GM20431 (cell line): ENCODE measurements at regions not wholly inside any gene's neighbourhood (a gene's known extent, or its start where the extent isn't known, plus 50 kb on each side); places are given as distances from the start of the nearest gene placed in this dataset.

Experiments used
- in situ Hi-C: fragments of 300-500 bp; cut with MseI, MboI; formaldehyde crosslinking; loops from one replicate; pipeline ENCODE4 v1.15.0; 2020; ENCODE audit warnings: low sequenced_read_pairs; ENCODE audit not compliant: unreplicated experiment

- in situ Hi-C loops, result no loop called here
Observed at GRCh38 chr17:71446645-71447437, 674.0 kb upstream of the SOX9 start.

DNA sequence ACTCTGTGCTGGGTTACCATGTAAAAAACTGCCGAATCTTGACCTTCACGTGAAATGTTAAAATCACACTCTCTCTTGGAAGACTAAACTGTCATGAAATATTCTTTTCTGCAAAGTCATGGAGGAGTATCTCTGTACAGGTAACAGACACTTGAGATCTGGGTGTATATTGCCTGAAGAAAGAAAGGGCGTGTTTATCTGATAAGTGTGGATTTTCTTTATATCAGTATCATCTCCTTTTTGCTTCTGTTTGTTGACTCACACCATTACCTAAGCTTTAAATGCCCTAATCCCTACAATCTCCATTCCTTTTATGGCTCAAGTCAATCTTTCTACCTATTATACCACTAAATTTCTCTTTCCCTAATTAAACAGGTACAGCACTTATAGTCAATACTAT lies 673.2 kb upstream of the SOX9 start:
- in situ Hi-C loops, result no loop called here

DNA sequence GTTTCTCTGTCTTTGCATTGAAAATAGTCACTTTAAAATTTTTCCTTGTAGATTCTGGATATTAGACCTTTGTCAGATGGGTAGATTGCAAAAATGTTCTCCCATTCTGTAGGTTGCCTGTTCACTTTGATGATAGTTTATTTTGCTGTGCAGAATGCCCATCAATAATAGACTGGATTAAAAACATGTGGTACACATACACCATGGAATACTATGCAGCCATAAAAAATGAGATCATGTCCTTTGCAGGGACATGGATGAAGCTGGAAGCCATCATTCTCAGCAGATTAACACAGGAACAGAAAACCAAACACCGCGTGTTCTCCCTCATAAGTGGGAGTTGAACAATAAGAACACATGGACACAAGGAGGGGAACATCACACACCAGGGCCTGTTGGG lies 670.2 kb upstream of the SOX9 start:
- in situ Hi-C loops, result loop anchor here (25.0 kb wide), 1 partner anchor 1087 kb away; no protein-coding TSS in a partner anchor

DNA sequence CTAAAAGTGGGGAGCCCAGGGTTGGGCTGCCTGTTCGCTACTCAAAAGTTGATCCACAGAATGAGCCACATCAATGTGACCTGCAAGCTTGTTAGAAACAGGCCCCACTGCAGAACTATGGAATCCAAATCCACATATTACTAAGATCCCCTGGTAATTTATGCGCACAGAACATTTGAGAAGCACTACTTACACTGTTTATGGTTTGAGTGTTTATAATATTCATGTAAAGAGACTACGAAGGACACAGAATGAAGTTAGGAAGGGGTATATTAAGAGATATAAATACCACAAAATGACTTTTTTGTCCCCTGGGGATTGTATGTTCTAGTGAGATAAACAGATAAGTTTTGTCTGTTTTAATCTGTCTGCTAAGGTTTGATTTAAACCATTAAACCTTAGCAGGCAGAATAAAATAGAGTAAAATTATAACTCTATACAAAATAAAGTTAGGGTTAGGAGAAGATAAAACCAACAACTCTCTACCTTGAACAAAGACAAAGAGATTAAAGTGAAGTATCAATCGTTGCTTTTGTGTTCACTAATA lies 666.9 kb upstream of the SOX9 start:
- in situ Hi-C loops, result loop anchor here (25.0 kb wide), 1 partner anchor 1083 kb away; no protein-coding TSS in a partner anchor

DNA sequence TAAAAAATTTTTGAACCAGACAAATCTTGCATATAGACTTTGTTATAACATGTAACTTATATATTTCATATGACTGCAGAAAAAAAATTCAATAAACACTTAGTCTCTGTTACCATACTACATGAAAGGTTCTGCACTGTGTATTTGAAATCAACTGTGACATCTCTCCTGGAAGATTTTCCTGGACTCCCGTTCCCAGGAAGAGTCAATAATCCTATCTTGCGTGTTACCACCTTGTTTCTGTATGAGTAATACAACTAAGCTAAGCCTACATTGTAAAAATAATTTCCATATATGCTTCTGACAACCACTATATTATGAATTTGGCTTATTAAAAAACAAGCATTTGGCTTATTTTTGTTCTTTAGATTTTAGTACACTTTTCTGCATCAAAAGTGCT lies 665.6 kb upstream of the SOX9 start:
- in situ Hi-C loops, result loop anchor here (25.0 kb wide), 1 partner anchor 1082 kb away; no protein-coding TSS in a partner anchor

DNA sequence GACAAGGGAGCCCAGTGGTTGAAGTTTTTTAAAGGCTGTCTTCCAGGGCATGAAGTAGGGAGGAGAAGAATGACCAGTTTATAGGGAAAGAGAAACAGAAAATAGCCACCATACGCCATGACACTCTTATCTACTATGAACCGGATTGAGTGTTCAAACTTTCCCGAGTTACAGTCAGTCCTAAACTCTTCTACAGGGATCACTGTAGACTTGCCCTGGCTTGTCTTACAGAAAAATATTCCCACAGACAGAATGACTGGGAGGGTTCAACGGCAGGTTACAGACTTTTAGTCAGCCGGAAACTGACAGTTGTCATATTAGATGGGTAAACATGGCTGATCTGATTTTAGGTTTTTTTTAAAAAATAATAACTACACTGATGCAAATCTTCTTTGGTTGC lies 662.5 kb upstream of the SOX9 start:
- in situ Hi-C loops, result loop anchor here (25.0 kb wide), 1 partner anchor 1079 kb away; no protein-coding TSS in a partner anchor

GRCh38 chr17:71460943-71461342 lies 659.9 kb upstream of the SOX9 start:
- in situ Hi-C loops, result loop anchor here (25.0 kb wide), 1 partner anchor 1076 kb away; no protein-coding TSS in a partner anchor

- in situ Hi-C loops, result loop anchor here (25.0 kb wide), 1 partner anchor 1076 kb away; no protein-coding TSS in a partner anchor
Observed at GRCh38 chr17:71461498-71462169, 659.2 kb upstream of the SOX9 start.

DNA sequence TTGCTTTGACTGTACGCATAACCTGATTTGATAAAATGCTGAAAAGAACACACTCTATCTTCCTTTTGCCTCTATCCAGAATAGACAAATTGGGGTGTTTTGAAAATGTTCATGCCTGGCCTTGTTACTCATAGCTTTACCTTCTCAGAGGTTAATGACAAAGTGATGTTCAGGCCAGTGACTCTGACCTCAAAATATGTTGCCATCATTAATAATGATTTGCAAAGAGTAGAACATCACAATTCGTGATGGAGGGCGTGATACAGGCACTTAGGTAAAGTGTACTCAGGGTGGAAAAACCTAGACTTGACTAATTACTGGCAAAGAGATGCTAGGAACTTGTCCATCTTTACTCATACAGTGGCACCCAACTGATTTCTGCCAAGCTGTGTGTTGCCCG lies 656.6 kb upstream of the SOX9 start:
- in situ Hi-C loops, result loop anchor here (25.0 kb wide), 1 partner anchor 1073 kb away; no protein-coding TSS in a partner anchor

DNA sequence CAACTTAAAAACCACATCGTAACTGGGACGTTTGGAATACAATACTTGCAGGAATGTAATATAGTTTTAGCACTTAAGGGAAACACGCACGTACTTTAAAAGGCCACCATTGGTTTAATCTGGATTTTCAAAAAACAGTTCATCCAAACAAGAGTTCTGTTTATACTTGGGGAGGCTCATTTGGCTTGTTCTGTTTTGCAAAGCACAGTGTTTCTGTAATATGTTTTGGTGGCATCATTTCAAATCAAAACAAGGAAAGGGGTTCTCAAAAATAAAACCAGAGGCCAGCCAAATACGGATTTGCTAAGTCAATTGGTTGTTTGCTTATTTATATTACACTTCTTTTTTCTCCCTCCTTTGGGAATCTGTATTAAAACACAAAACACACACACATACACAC lies 656.1 kb upstream of the SOX9 start:
- in situ Hi-C loops, result loop anchor here (25.0 kb wide), 1 partner anchor 1073 kb away; no protein-coding TSS in a partner anchor

DNA sequence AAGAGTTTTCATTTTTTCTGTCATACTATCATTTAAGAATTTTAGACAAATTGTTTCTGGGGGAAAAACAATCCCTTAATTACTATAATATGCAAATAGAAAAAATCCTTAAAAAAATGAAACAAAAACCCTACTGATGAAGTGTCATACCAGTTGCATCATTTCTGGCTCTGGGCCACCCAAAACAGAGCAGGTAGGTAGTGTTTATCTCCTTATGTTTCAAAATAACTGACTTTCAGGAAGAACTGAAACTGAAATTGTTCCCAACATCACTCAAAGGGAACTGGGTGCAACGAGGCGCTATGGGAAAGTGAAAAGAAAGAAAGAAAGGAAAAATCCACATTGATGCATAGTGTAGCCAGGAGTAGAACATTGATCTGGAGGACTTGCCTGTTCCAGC lies 653.1 kb upstream of the SOX9 start:
- in situ Hi-C loops, result loop anchor here (25.0 kb wide), 1 partner anchor 1070 kb away; no protein-coding TSS in a partner anchor

DNA sequence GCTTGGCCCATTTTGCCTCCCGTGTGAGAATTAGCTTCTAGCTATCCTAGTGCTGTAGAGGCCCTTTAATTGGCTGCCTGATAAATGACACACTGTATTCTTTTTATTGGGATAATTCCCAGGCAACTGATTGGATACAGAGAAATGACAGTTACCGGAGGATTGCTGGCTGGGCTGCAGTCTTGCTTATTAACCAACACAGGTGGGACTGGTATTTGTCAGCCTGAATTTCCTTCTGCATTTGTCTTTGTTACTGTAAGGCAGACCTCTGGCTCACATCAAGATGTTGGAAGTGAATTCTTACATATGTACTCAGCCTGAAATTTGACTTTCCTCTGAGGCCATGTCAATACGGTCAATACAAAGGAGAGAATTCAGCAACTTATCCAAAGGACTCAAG lies 650.8 kb upstream of the SOX9 start:
- in situ Hi-C loops, result loop anchor here (10.0 to 25.0 kb wide), 2 partner anchors 645 to 1067 kb away; no protein-coding TSS in a partner anchor

DNA sequence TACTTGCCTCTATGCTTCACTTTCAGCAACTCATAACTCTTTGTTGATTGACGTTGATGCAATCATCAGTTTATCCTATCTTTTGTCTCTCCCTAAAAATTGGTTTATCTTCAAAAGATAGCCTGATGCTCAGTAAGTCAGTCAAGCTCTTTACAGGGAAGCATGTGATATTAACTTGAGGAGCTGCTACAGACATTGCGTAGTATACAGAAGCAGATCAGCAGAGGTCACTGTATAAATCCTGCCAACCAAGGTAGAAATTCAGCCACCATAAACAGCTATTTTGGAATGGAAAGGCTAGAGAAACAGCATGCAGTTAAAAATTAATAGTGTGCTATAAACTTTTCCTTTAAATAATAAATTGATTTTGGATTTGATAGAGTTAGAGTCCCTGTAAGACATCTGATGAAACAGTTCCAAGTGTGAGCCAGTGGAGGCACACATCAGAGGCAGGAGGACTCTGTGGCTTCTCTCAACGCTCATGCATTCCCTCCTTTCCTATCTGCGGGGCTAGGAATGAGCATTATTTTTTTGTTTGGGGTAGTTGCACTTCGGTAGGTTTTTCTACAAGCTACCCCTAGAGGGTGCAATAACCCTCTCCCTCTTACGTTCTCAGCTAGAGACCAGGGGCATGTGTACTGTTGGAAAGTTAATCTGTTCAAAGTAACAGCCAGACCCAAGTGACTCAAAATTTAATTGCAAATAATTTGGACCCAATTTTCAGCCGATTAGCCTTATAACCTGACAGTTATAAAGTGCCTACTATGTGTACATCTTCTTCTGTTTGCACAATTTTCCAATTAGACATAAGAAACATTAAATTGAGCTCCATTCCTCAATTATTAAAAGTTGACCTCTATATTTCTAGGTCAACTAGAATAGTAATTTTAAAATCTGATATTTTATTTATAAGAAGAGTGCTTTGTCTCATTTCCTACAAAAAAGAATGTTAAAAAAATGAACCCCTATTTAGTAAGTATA lies 647.7 kb upstream of the SOX9 start:
- in situ Hi-C loops, result loop anchor here (10.0 to 25.0 kb wide), 2 partner anchors 642 to 1064 kb away; no protein-coding TSS in a partner anchor

DNA sequence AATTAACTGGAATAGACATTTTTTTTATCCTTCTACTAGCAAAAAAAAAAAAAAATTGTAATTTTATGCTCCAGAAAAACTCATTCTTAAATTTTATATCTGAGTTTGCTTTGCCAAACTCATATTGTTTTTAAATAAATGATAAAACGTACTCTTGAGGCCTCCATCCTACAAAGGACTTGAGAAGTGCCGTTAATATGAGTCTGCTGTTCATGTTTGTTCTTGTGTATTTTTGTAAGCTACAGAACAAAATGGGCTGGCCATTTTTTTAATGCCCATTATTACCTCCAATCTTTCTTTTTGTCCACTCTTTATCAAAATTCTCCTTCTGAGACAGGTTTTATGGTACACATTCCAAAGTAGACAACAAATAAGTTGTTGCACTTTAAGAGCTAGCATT lies 643.5 kb upstream of the SOX9 start:
- in situ Hi-C loops, result loop anchor here (10.0 kb wide), 1 partner anchor 637 kb away; no protein-coding TSS in a partner anchor

DNA sequence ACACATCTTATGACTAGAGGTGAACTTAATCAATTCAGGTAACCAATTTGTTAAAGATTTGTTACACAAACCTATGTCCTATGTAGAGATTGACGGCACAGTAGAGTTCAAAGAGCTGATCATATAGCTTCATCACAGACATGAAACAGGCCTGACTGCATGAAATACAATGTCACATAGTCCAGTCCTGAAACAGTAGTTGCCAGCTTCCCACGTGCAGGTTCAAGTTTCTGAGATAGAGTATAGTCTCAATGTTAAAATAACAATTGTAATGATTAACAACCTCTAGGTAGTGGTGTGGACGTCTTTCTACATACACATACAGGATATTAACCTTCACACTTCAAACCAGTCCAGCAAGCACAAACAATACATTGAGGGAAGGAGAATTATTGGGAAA lies 640.7 kb upstream of the SOX9 start:
- in situ Hi-C loops, result no loop called here

- in situ Hi-C loops, result no loop called here
Observed at GRCh38 chr17:71482625-71483024, 638.2 kb upstream of the SOX9 start.

DNA sequence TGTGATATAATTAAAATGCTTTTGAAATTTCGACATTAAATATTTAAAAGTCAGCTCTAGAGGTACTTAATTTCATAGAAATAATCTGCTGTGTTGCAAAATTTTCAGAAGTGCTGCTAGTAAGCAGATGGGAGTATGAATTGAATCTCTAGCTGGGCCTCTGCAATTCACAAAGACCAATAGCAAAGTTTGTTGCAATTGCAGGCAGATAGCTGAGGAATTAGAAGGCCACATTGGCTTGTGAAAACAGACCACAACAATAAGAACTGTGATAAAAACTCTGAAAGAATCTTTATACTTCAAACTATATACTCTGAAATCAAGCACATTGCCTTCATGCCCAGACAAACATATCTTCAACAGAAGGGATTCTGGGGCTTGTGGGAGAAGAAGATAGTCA lies 636.3 kb upstream of the SOX9 start:
- in situ Hi-C loops, result no loop called here

GRCh38 chr17:71485426-71485825 lies 635.4 kb upstream of the SOX9 start:
- in situ Hi-C loops, result no loop called here

DNA sequence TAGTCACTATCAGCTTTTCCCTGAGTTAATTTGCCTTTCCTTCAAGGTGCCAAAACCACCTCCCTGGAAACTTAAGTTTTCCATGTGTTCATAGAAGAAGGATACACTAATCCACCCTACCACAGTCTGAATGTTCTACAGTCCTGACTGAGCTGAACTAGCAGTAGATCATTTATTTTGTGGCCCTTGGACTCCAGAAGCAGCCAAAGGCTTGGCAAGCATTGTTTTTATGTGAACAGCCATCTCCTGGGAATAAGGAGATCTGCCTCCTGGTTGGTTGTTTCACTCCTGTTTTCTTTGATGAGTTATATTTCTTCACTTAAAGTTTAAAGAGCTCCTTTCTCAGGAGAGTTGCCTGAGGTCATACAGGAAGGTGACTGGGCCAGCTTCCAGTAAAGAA lies 634.6 kb upstream of the SOX9 start:
- in situ Hi-C loops, result no loop called here
